BJ (cell line): ENCODE measurements at regions not wholly inside any gene's neighbourhood (a gene's known extent, or its start where the extent isn't known, plus 50 kb on each side); places are given as distances from the start of the nearest gene placed in this dataset.

ENCODE experiments used
- CTCF ChIA-PET: fragments of 350-600 bp; formaldehyde crosslinking; extraction: SDS; loops from one replicate; lab custom pipeline; 2021; ENCODE audit warnings: antibody characterized with exemption, inconsistent platforms; lab: Yijun Ruan, JAX
- POLR2A ChIA-PET: fragments of 300-600 bp; sonication (Branson Sonifier 250); formaldehyde crosslinking; extraction: SDS; loops from one replicate; lab custom pipeline; 2021; ENCODE audit warnings: antibody characterized with exemption; lab: Charles Lee
- DNase-seq: peaks from one replicate; pipeline ENCODE4 v3.0.0-alpha.2; 2011; ENCODE audit warnings: low read depth
- H3K27me3 ChIP-seq: 2 replicates; pipeline ENCODE4 v1.6.0; 2011; ENCODE audit warnings: low read length; ENCODE audit not compliant: control insufficient read depth, insufficient read depth
- H3K36me3 ChIP-seq: 2 replicates; pipeline ENCODE4 v1.5.1; 2011; ENCODE audit warnings: low read length; ENCODE audit not compliant: control insufficient read depth, insufficient read depth
- H3K4me3 ChIP-seq: 2 replicates; pipeline ENCODE4 v1.5.1; 2011; ENCODE audit warnings: low read depth, mild to moderate bottlenecking, control low read depth, low read length
- TF ChIP-seq, protein P1 (sequence below): IDR thresholded peaks from 2 replicates; pipeline ENCODE4 v1.5.1; 2011; ENCODE audit warnings: low read depth, mild to moderate bottlenecking, control low read depth, inconsistent platforms, low read length, moderate library complexity; ENCODE audit not compliant: insufficient read depth

DNA sequence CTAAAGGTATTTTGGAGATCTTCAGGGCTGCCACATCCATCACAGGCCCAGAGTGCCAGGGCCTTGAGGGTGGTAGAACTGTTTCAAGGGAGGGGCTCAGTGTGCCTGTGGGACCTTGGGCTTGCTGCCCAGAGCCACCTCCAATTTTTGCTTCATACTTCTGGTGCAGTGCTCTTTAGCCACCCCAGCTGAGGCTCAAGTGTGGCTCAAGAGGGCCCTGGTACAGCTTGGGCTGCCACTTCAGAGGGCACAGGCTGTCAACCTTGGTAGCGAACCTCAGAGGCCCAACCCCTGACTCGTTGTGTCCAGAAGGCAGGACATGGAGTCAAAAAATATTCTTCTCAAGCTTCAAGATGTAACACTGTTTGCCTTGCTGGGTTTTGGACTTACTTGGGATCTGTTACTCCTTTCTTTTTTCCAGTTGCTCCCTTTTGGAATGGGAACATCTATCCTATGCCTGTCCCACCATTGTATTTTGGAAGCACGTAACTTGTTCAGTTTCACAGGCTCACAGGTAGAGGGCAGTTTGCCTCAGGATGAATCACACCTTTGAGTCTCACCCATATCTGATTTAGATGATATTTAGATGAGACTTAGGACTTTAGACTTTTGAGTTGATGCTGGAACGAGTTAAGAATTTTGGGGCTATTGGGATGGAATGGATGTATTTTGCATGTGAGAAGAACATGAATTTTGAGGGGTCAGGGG is 224.8 kb downstream of the RPS24 start:
- CTCF ChIA-PET = no interaction called here

DNA sequence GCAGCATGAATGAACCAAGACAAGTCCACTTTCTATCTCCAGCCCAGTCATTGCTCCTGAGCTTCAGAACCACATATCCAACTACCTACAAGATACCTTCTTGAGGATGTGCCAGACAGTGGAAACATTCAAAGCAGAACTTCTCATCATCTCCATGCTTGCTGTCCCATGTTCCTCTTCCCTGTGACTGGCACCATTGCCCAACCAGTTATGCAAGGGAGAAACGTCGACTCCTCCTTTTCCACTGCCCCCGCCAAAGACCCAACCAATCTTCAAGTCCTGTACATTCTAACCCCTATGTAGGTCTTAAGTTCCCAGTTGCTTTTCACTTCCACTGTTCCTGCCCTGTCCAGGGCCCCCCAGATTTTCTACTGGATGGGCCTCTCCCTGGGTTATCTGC is 225.7 kb downstream of the RPS24 start:
- no peak overlapping the region for H3K4me3 ChIP-seq
- CTCF ChIA-PET = no interaction called here
- no peak for DNase-seq
- no peaks in the 10 kb centered on the region for H3K27me3 ChIP-seq
- TF ChIP-seq, protein P1, sequence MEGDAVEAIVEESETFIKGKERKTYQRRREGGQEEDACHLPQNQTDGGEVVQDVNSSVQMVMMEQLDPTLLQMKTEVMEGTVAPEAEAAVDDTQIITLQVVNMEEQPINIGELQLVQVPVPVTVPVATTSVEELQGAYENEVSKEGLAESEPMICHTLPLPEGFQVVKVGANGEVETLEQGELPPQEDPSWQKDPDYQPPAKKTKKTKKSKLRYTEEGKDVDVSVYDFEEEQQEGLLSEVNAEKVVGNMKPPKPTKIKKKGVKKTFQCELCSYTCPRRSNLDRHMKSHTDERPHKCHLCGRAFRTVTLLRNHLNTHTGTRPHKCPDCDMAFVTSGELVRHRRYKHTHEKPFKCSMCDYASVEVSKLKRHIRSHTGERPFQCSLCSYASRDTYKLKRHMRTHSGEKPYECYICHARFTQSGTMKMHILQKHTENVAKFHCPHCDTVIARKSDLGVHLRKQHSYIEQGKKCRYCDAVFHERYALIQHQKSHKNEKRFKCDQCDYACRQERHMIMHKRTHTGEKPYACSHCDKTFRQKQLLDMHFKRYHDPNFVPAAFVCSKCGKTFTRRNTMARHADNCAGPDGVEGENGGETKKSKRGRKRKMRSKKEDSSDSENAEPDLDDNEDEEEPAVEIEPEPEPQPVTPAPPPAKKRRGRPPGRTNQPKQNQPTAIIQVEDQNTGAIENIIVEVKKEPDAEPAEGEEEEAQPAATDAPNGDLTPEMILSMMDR = no peak
- POLR2A ChIA-PET = no interaction called here
- H3K36me3 ChIP-seq = no peaks in the 10 kb centered on the region

More for the DNA sequence above, 224.8 kb downstream of the RPS24 start:
- no peak for DNase-seq
- POLR2A ChIA-PET = no interaction called here
- Histone ChIP-seq H3K27me3 (no peaks in the 10 kb centered on the region), H3K4me3 (no peak overlapping the region), H3K36me3 (no peaks in the 10 kb centered on the region)
- TF ChIP-seq, protein P1 = no peak

DNA sequence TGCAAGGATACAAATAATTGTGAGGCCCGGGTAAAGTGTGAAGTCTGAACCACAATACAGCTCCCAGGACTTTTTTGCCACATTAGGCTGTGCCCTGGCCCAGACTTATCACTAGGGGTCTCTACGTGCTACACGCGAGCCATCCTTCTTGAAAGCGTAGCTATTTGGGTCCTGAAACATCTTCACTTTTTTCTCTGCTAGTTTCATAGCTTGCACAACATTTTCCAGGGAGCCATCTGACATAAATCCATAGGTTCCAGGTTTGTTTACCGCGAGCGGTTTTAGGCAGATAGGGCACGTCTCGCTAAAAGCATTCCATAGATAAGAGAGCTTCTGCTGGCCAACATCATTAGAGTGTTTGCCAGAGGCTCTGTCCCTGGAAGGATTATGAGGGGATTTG is 226.5 kb downstream of the RPS24 start:
- Histone ChIP-seq H3K27me3 (no peaks in the 10 kb centered on the region), H3K36me3 (no peaks in the 10 kb centered on the region), H3K4me3 (no peak overlapping the region)
- TF ChIP-seq, protein P1 = no peak
- POLR2A ChIA-PET = no interaction called here
- no peak for DNase-seq
- CTCF ChIA-PET = interaction anchor here (0.8 to 1.1 kb wide), 3 partner anchors 9 to 49 kb away, joined by 3 read pairs; no protein-coding TSS in a partner anchor

DNA sequence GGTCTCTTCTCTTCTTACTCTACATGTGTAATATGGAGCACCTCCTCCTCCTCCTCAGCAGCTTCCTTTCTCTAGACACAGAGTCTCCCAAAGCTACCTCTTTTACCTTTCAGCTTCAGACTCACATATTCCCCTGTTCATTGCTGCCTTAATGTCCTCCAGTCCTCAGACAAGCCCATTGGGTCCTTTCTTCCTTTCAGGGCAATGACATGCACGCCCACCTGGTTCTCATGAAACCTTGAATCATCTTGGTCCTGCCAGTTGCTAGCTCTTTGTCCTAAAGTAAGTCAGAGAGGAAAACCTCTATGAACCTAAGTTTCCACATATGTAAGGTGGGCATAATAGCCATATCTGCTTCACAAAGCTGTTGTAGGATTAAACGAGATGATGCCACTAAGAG is 227.0 kb downstream of the RPS24 start:
- TF ChIP-seq, protein P1 = no peak
- POLR2A ChIA-PET = no interaction called here
- CTCF ChIA-PET = interaction anchor here (0.8 to 1.1 kb wide), 3 partner anchors 8 to 50 kb away, joined by 3 read pairs; no protein-coding TSS in a partner anchor

DNA sequence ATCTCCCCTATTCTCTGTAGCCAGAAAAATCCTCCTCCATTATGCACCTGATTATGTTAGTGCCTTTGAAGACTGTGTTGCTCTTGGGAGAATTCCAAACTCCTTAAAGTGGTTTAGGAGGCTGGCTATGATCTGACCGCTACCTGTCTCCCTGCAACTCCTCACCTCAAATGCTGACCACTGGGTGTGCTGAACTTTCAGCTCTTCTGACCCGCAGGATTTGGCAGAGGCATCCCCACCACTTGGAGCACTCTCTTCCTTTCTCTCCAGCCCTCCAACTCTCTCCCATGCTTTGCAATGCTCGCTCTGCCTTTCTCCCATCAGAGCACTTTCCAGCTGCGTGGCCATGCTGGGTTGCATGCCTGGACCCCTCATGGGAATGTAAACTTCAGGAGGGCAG is 227.6 kb downstream of the RPS24 start:
- Histone ChIP-seq H3K36me3 (no peaks in the 10 kb centered on the region), H3K4me3 (no peak overlapping the region), H3K27me3 (no peaks in the 10 kb centered on the region)
- ChIA-PET CTCF (interaction anchor here (0.6 to 1.1 kb wide), 3 partner anchors 28 to 278 kb away, joined by 3 to 4 read pairs (median 3); no protein-coding TSS in a partner anchor), POLR2A (no interaction called here)
- TF ChIP-seq, protein P1 = no peak
- DNase-seq = no peak

More for the DNA sequence above, 227.0 kb downstream of the RPS24 start:
- H3K36me3 ChIP-seq = no peaks in the 10 kb centered on the region
- no peak for DNase-seq
- H3K27me3 ChIP-seq = no peaks in the 10 kb centered on the region
- no peak overlapping the region for H3K4me3 ChIP-seq
